CD14-positive monocyte (primary cell): ENCODE measurements at regions not wholly inside any gene's neighbourhood (a gene's known extent, or its start where the extent isn't known, plus 50 kb on each side); places are given as distances from the start of the nearest gene placed in this dataset.

Experiments
- DNase-seq, 3 donors: peaks; one replicate each; pipeline ENCODE4 v3.0.0-alpha.2; 2011 to 2022
- H2AFZ ChIP-seq: 2 replicates; pipeline ENCODE4 v1.6.0; 2012; ENCODE audit warnings: mild to moderate bottlenecking, low read depth, low read length, inconsistent platforms; ENCODE audit not compliant: insufficient read depth, poor library complexity, severe bottlenecking
- H3K27ac ChIP-seq, 2 donors: 1 replicate in 1 of 2; 2 replicates in 1 of 2; pipeline ENCODE4 v1.5.1; 2012 to 2013; ENCODE audit warnings: low read length in 2 of 2, control low read depth in 1 of 2, inconsistent platforms in 1 of 2, low read depth in 1 of 2, mild to moderate bottlenecking in 1 of 2
- H3K27me3 ChIP-seq, 2 donors: one replicate each; pipeline versions ENCODE4 v1.6.0 to v1.6.1; 2011 to 2013; ENCODE audit warnings: low read length in 2 of 2; ENCODE audit not compliant: control insufficient read depth in 2 of 2, insufficient read depth in 2 of 2
- H3K36me3 ChIP-seq, 2 donors: replicated peaks in 1 of 2; 1 replicate in 1 of 2; 2 replicates in 1 of 2; pipeline versions ENCODE4 v1.5.1 to v1.6.1; 2012 to 2013; ENCODE audit warnings: low read length in 2 of 2, control low read depth in 1 of 2, inconsistent platforms in 1 of 2, mild to moderate bottlenecking in 1 of 2; ENCODE audit not compliant: insufficient read depth in 2 of 2, control insufficient read depth in 1 of 2
- H3K4me1 ChIP-seq, 2 donors: 1 replicate in 1 of 2; 2 replicates in 1 of 2; pipeline versions ENCODE4 v1.5.1 to v1.6.1; 2012 to 2013; ENCODE audit warnings: low read length in 2 of 2, control low read depth in 1 of 2, inconsistent platforms in 1 of 2, mild to moderate bottlenecking in 1 of 2, moderate library complexity in 1 of 2; ENCODE audit not compliant: insufficient read depth in 2 of 2, control insufficient read depth in 1 of 2
- H3K4me2 ChIP-seq: replicated peaks from 2 replicates; pipeline ENCODE3; 2012; ENCODE audit warnings: low read length, moderate library complexity, mild to moderate bottlenecking; ENCODE audit not compliant: poor library complexity, severe bottlenecking; ENCODE audit errors: extremely low read depth
- H3K4me3 ChIP-seq, 3 experiments: fragments of 200-600 bp in 1 of 3; sonication (generic) in 1 of 3; replicated peaks in 1 of 3; 1 replicate in 2 of 3; 2 replicates in 1 of 3; pipeline ENCODE4 v1.5.1; 2011 to 2013; ENCODE audit warnings: low read length in 3 of 3, mild to moderate bottlenecking in 3 of 3, control low read depth in 2 of 3, low read depth in 2 of 3, inconsistent platforms in 1 of 3, moderate library complexity in 1 of 3
- H3K79me2 ChIP-seq: 2 replicates; pipeline ENCODE4 v1.6.0; 2012; ENCODE audit warnings: mild to moderate bottlenecking, control low read depth, inconsistent platforms, low read length, moderate library complexity; ENCODE audit not compliant: insufficient read depth
- H3K9ac ChIP-seq: 2 replicates; pipeline ENCODE4 v1.6.0; 2017; ENCODE audit warnings: low read length, mild to moderate bottlenecking; ENCODE audit not compliant: insufficient read depth, poor library complexity, severe bottlenecking
- H3K9me3 ChIP-seq, 2 donors: replicated peaks in 1 of 2; 1 replicate in 1 of 2; 2 replicates in 1 of 2; pipeline versions ENCODE4 v1.5.1 to v1.6.1; 2012 to 2013; ENCODE audit warnings: low read length in 2 of 2, control low read depth in 1 of 2; ENCODE audit not compliant: control insufficient read depth in 1 of 2, insufficient read depth in 1 of 2
- H4K20me1 ChIP-seq: 2 replicates; pipeline ENCODE4 v1.6.0; 2012; ENCODE audit warnings: mild to moderate bottlenecking, low read length, control low read depth, moderate library complexity; ENCODE audit not compliant: insufficient read depth
- H3K27ac Mint-ChIP-seq, 7 donors: one replicate each; pipeline ENCODE4 v1.8.0; 2020; ENCODE audit warnings: mild to moderate bottlenecking in 7 of 7, mixed read lengths in 7 of 7, moderate library complexity in 6 of 7, inconsistent platforms in 2 of 7
- H3K27me3 Mint-ChIP-seq, 3 donors: one replicate each; pipeline ENCODE4 v1.8.0; 2021 to 2022; ENCODE audit warnings: low read depth in 3 of 3, mild to moderate bottlenecking in 3 of 3, mixed read lengths in 3 of 3, moderate library complexity in 3 of 3, inconsistent platforms in 1 of 3
- H3K36me3 Mint-ChIP-seq, 2 donors: one replicate each; pipeline ENCODE4 v1.8.0; 2020; ENCODE audit warnings: mixed read lengths in 2 of 2, inconsistent platforms in 1 of 2, mild to moderate bottlenecking in 1 of 2
- H3K4me1 Mint-ChIP-seq: one replicate; pipeline ENCODE4 v1.8.0; 2020; ENCODE audit warnings: mild to moderate bottlenecking, mixed read lengths
- H3K4me3 Mint-ChIP-seq, 2 donors: one replicate each; pipeline ENCODE4 v1.8.0; 2020; ENCODE audit warnings: mild to moderate bottlenecking in 2 of 2, mixed read lengths in 2 of 2, moderate library complexity in 1 of 2
- H3K9me3 Mint-ChIP-seq, 7 donors: one replicate each; pipeline ENCODE4 v1.8.0; 2020 to 2022; ENCODE audit warnings: mixed read lengths in 7 of 7, mild to moderate bottlenecking in 6 of 7, moderate library complexity in 6 of 7, inconsistent platforms in 2 of 7
- CTCF ChIP-seq: fragments of 200-600 bp; IDR thresholded peaks from one replicate; pipeline ENCODE4 v1.8.0; 2022; ENCODE audit warnings: antibody characterized with exemption, mild to moderate bottlenecking
- WGBS: methylation state at CpG from one replicate; pipeline ENCODE4 v1.1.5; 2013; ENCODE audit warnings: missing lambda C conversion rate; ENCODE audit not compliant: insufficient coverage; 5-methylcytosine and 5-hydroxymethylcytosine counted together
- intact Hi-C, 2 donors: fragments of 100-400 bp; cut with micrococcal nuclease; formaldehyde crosslinking; loops; one replicate each; pipeline versions ENCODE4 v1.15.0 to v1.15.1; 2023

- Histone ChIP-seq H3K4me2 (no peak overlapping the region), H3K9ac (no peak overlapping the region), H3K27ac (no peak overlapping the region), H3K27me3 (no peaks in the 10 kb centered on the region), H3K9me3 (peaks cover 0 to 4% of the 10 kb centered on the region in 2 donors), H4K20me1 (no peaks in the 10 kb centered on the region), H3K4me3 (no peak overlapping the region), H2AFZ (no peak overlapping the region), H3K4me1 (no peaks in the 10 kb centered on the region), H3K36me3 (no peaks in the 10 kb centered on the region), H3K79me2 (no peaks in the 10 kb centered on the region)
- H3K9me3 Mint-ChIP-seq = peaks cover 0 to 7% (median 3%) of the 10 kb centered on the region in 7 donors
- intact Hi-C loops = no loop called here
- no peak for TF ChIP-seq CTCF
- no peaks in the 10 kb centered on the region for H3K4me1 Mint-ChIP-seq
- H3K27ac Mint-ChIP-seq = no peak overlapping the region
- DNase-seq = no peak
- no peaks in the 10 kb centered on the region for H3K36me3 Mint-ChIP-seq
- no peak overlapping the region for H3K4me3 Mint-ChIP-seq
- WGBS = no CpG with 5 or more reads among the region's 6 CpGs
- peaks cover 0 to 4% (median 1%) of the 10 kb centered on the region in 3 donors for H3K27me3 Mint-ChIP-seq
Measured at GRCh38 chr13:107242138-107242537, 674.2 kb upstream of the ARGLU1 start.

GRCh38 chr13:107241381-107241780, 673.4 kb upstream of the ARGLU1 start:
- peaks cover 0 to 4% (median 1%) of the 10 kb centered on the region in 3 donors for H3K27me3 Mint-ChIP-seq
- Histone ChIP-seq H3K4me3 (no peak overlapping the region), H3K27ac (no peak overlapping the region), H3K4me2 (no peak overlapping the region), H4K20me1 (no peaks in the 10 kb centered on the region), H3K36me3 (no peaks in the 10 kb centered on the region), H3K9me3 (peaks cover 0 to 4% of the 10 kb centered on the region in 2 donors), H3K27me3 (no peaks in the 10 kb centered on the region), H3K4me1 (no peaks in the 10 kb centered on the region), H3K9ac (no peak overlapping the region), H3K79me2 (no peaks in the 10 kb centered on the region), H2AFZ (no peak overlapping the region)
- no peak overlapping the region for H3K27ac Mint-ChIP-seq
- peaks cover 0 to 7% (median 3%) of the 10 kb centered on the region in 7 donors for H3K9me3 Mint-ChIP-seq
- no peak overlapping the region for H3K4me3 Mint-ChIP-seq
- H3K4me1 Mint-ChIP-seq = no peaks in the 10 kb centered on the region
- WGBS = 92% methylated on average over 6 of the region's 7 CpGs
- H3K36me3 Mint-ChIP-seq = no peaks in the 10 kb centered on the region
- intact Hi-C loops = no loop called here
- DNase-seq = no peak
- TF ChIP-seq CTCF = no peak
